ENCODE measurements at regions not wholly inside any gene's neighbourhood (a gene's known extent, or its start where the extent isn't known, plus 50 kb on each side); places are given as distances from the start of the nearest gene placed in this dataset.

DNA sequence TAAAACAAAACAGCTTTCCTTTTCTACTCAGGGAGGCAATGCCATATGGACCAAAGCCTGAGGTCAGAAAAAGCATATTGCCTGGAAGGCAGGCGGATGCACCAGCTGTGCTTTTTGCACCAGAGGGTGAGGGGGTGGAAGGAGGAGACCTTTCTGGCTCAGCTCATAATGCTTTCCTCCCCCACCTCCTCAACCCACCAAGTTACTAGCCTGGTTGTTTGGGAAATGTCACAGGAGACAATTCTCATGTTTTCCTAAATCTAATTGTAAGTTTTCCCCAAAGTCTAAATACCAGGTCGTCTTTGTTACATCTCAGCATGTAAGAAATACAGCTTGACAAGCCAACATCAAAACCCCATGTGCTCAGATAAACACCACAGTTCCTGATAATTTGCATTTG, 72.6 kb upstream of the DMRTA1 start:
- intact Hi-C loops (cut with DNase I): no loop called here
- no peak for DNase-seq (ENCODE audit: low spot score)
- no peak for ATAC-seq

DNA sequence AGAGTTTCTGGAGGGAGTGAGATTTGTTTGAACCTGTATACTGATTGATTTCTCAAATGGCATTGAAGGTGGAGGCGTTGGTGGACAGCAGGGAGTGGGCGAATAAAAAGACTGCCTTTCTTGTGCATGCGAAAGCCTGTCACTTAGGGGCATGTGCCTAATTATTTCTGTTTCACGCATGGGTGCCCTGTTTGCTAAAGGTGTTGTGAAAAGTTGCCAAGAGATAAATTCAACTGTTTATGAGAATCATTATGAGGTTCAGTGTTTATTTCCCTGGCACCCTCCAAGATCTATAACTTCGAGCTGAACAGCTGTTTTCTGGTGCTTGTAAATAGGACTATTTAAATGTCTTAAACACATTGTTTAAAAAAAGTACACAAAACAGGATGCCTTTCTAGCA, 67.4 kb upstream of the DMRTA1 start:
- intact Hi-C loops (cut with DNase I): no loop called here
- no peak for ATAC-seq

DNA sequence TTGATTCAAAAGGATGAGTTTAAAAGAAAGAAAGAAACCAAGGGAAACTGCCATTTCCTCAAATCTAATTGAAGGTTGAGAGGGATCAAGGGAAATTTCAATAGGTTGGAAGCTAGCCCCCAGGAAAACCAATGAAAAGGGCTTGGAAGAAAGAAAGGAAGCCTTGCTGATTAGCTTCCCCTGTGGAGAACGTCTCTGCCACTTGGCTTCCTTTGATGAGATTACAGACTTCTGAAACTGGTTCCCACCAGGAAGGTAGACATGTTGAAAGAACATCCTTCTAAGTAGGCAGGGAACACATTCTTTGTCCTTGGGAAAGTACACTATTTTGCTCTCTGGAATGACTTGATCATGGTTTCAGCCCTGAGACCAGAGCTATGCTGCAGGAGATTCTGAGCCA, 65.5 kb upstream of the DMRTA1 start:
- no peak for ATAC-seq
- no peak for DNase-seq (ENCODE audit: low spot score)
- intact Hi-C loops (cut with DNase I): no loop called here

More for the DNA sequence above, 67.4 kb upstream of the DMRTA1 start:
- no peak for DNase-seq (ENCODE audit: low spot score)

DNA sequence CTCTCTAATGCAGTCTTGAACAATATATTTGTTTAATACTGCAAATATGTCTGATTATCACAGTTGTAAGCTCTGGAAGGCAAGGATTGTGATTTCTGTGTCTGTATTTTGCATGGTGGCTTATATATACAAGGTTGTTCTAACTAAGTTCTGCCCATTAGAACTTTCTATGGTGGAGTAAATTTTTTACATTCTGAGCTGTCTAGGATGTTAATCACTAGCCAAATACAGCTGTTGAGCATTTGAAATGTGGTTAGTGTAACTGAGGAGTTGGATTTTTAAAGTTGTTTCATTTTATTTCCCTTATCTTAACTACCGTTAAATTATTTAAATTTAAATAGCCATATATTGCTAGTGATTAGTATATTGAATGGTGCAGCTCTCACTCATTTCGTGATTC, 64.3 kb upstream of the DMRTA1 start:
- intact Hi-C loops (cut with DNase I): no loop called here
- DNase-seq (ENCODE audit: low spot score): no peak
- no peak for ATAC-seq

DNA sequence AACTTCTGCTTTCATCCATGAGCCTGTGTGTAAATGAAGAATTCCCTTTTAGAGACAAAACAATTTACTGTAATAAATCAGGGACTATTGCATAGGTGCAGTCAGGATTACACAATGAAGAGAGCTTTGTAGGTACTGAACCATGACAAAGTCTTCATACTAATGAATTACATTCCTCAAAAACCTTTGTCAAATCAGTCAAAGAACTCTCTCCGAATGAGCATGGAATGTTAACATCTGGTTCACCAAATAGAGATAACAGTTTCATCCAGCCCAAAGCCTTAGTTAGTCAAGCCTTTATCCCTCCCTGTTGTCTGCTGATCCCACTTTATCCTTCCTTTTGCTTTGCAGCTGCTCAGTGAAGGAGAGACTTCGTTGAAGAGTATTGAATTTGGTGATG, 62.9 kb upstream of the DMRTA1 start:
- intact Hi-C loops (cut with DNase I): no loop called here
- DNase-seq (ENCODE audit: low spot score) (no peak), ATAC-seq (no peak)

DNA sequence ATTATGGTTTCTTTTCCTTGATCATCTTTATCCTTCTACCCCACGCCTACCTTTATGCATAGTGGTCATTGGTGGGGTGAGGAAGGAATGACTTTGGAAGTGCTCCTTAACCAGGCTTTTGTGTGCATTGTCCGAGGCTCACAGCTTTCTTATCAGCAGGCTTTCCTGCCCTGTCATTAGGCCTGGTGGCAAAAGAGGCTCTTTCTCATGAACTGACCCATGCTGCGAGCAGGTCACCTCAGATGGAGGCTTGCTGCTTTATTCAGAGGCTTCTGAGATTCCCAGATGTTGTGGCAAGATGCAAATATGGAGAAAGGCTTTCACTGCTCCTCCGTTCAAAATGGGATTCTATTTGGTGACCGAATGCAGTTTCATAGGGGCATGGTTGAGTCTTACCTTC, 57.4 kb upstream of the DMRTA1 start:
- ATAC-seq (no peak), DNase-seq (ENCODE audit: low spot score) (no peak)
- intact Hi-C loops (cut with DNase I): no loop called here

DNA sequence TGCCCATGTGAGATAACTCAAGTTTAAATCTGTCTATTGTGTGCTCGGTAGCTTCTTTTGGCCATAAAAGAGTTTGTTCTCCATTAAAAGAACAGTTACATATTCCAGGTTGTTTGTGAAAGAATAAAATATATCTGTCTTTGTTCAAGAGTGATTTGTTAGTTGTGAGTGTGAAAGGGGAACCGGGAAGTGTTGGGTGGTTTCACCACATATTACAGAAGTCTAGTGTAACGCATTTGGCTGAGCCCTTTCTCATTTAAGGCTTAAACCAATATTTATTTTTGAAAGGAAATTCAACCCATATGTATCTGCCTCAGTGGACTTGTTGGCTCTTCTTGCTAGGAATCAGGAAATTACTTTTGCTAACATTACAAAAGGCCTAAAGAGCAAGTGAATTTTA, 54.1 kb upstream of the DMRTA1 start:
- intact Hi-C loops (cut with DNase I): loop anchor here (1.0 kb wide), 1 partner anchor 35 kb away; no protein-coding TSS in a partner anchor
- no peak for DNase-seq (ENCODE audit: low spot score)
- no peak for ATAC-seq

DNA sequence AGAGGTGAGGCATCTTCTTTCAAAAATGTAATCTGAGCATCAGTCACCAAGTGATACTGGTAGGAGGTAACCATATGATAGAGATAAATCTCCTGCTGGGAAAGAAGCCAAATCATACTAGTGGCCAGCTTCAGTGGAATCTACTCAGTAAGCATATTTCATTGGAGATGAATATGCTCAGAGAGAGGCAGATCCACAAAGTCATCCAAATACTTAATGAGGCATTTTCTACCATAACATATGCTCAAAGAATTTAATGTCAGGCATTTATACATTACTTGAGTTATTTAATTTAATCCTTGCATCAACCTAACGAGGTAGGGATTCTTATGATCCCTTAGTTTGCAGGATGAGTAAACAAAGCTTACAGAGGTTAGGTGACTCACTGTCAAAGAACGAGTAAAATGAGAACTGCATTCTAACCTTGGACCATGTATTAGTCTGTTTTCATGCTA, 50.9 kb upstream of the DMRTA1 start:
- ATAC-seq (no peak), DNase-seq (ENCODE audit: low spot score) (no peak)
- intact Hi-C loops (cut with DNase I): no loop called here
